LNCaP clone FGC (cell line): ENCODE measurements at regions not wholly inside any gene's neighbourhood (a gene's known extent, or its start where the extent isn't known, plus 50 kb on each side); places are given as distances from the start of the nearest gene placed in this dataset.

ENCODE experiments used
- DNase-seq: peaks from one replicate; pipeline ENCODE4 v3.0.0-alpha.2; 2011; ENCODE audit warnings: low read depth
- H3K4me3 ChIP-seq: 2 replicates; pipeline ENCODE4 v1.5.1; 2011; ENCODE audit warnings: mild to moderate bottlenecking, low read depth, low read length, control low read depth
- CTCF ChIP-seq: IDR thresholded peaks from 2 replicates; pipeline ENCODE4 v1.5.1; 2012; ENCODE audit warnings: mild to moderate bottlenecking; ENCODE audit not compliant: control insufficient read depth, insufficient read depth; ENCODE audit errors: extremely low read depth

- DNase-seq = no peak
- no peak for TF ChIP-seq CTCF
- no peak overlapping the region for H3K4me3 ChIP-seq
Measured at GRCh38 chr21:21929226-21929625, 931.0 kb downstream of the NCAM2 start.

- TF ChIP-seq CTCF = no peak
- no peak for DNase-seq
- H3K4me3 ChIP-seq = no peak overlapping the region
Measured at GRCh38 chr21:21929789-21930188, 931.6 kb downstream of the NCAM2 start.

- no peak for DNase-seq
- TF ChIP-seq CTCF = no peak
- H3K4me3 ChIP-seq = no peak overlapping the region
Measured at GRCh38 chr21:21952566-21952965, 954.4 kb downstream of the NCAM2 start.

- no peak for DNase-seq
- TF ChIP-seq CTCF = no peak
Measured at GRCh38 chr21:21955204-21955603, 957.0 kb downstream of the NCAM2 start.

GRCh38 chr21:21957490-21957889 is 959.3 kb downstream of the NCAM2 start:
- DNase-seq = no peak
- H3K4me3 ChIP-seq = no peak overlapping the region
- no peak for TF ChIP-seq CTCF

More at GRCh38 chr21:21955204-21955603, 957.0 kb downstream of the NCAM2 start:
- no peak overlapping the region for H3K4me3 ChIP-seq

GRCh38 chr21:21963911-21964310 is 965.7 kb downstream of the NCAM2 start:
- no peak for TF ChIP-seq CTCF
- no peak for DNase-seq
- H3K4me3 ChIP-seq = no peak overlapping the region

- H3K4me3 ChIP-seq = no peak overlapping the region
- DNase-seq = no peak
- no peak for TF ChIP-seq CTCF
Measured at GRCh38 chr21:21968810-21969209, 970.6 kb downstream of the NCAM2 start.
